ENCODE measurements at regions not wholly inside any gene's neighbourhood (a gene's known extent, or its start where the extent isn't known, plus 50 kb on each side); places are given as distances from the start of the nearest gene placed in this dataset.
"Not testable (repeated sequence)": the region's sequence is repeated elsewhere in the genome, so short reads cannot be mapped to it uniquely, and the experiment has no call there.

GRCh38 chr5:152649609-152650008 lies 244.5 kb upstream of the NMUR2 start:
- DNase-seq (no peak), ATAC-seq (no peak)
- TF ChIP-seq, protein P1, sequence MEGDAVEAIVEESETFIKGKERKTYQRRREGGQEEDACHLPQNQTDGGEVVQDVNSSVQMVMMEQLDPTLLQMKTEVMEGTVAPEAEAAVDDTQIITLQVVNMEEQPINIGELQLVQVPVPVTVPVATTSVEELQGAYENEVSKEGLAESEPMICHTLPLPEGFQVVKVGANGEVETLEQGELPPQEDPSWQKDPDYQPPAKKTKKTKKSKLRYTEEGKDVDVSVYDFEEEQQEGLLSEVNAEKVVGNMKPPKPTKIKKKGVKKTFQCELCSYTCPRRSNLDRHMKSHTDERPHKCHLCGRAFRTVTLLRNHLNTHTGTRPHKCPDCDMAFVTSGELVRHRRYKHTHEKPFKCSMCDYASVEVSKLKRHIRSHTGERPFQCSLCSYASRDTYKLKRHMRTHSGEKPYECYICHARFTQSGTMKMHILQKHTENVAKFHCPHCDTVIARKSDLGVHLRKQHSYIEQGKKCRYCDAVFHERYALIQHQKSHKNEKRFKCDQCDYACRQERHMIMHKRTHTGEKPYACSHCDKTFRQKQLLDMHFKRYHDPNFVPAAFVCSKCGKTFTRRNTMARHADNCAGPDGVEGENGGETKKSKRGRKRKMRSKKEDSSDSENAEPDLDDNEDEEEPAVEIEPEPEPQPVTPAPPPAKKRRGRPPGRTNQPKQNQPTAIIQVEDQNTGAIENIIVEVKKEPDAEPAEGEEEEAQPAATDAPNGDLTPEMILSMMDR (IDR thresholded peaks at IDR 0.05), result no peak
- Histone ChIP-seq H3K27me3 (ENCODE audit: low read depth) (no peaks in the 10 kb centered on the region), H3K4me3 (no peak overlapping the region), H3K36me3 (no peaks in the 10 kb centered on the region), H3K27ac (no peak overlapping the region), H3K9me3 (no peaks in the 10 kb centered on the region), H3K4me1 (no peaks in the 10 kb centered on the region)
- intact Hi-C loops (cut with DNase I), result no loop called here

GRCh38 chr5:152650413-152650812 lies 245.3 kb upstream of the NMUR2 start:
- TF ChIP-seq, protein P1 (IDR thresholded peaks at IDR 0.05), result no peak

GRCh38 chr5:152659470-152659869 lies 254.4 kb upstream of the NMUR2 start:
- H3K4me3 ChIP-seq; DNase-seq; ATAC-seq; H3K27me3 ChIP-seq (ENCODE audit: low read depth); H3K4me1 ChIP-seq; H3K27ac ChIP-seq; H3K9me3 ChIP-seq; H3K36me3 ChIP-seq; intact Hi-C loops (cut with DNase I): not testable (repeated sequence)

More at GRCh38 chr5:152650413-152650812, 245.3 kb upstream of the NMUR2 start:
- Histone ChIP-seq H3K9me3 (no peaks in the 10 kb centered on the region), H3K27me3 (ENCODE audit: low read depth) (no peaks in the 10 kb centered on the region), H3K36me3 (no peaks in the 10 kb centered on the region), H3K4me1 (no peaks in the 10 kb centered on the region), H3K4me3 (no peak overlapping the region), H3K27ac (no peak overlapping the region)
- DNase-seq (no peak), ATAC-seq (no peak)
- intact Hi-C loops (cut with DNase I), result no loop called here

DNA sequence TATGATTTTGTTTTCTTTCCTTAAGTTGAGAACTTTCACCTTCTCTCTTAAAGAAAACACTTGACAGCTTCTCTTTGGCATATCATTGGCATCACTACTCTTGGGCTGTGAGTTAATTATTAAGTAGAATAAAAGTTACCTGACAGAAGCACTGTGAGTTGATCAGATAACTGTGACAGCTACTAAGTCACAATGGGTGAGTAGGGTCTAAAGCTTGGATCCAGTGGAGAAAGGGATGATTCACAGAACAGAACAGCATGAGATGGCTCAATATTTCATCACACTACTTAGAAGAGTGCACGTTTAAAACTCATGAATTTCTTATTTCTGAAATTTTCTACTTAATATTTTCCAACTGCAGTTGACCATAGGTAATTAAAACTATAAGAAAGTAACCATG lies 268.5 kb upstream of the NMUR2 start:
- Histone ChIP-seq H3K4me3 (no peak overlapping the region), H3K9me3 (no peaks in the 10 kb centered on the region), H3K4me1 (no peaks in the 10 kb centered on the region), H3K27me3 (ENCODE audit: low read depth) (no peaks in the 10 kb centered on the region), H3K27ac (no peak overlapping the region), H3K36me3 (no peaks in the 10 kb centered on the region)
- no peak for DNase-seq
- intact Hi-C loops (cut with DNase I), result no loop called here
- no peak for ATAC-seq
- TF ChIP-seq, protein P1 (IDR thresholded peaks at IDR 0.05), result no peak

DNA sequence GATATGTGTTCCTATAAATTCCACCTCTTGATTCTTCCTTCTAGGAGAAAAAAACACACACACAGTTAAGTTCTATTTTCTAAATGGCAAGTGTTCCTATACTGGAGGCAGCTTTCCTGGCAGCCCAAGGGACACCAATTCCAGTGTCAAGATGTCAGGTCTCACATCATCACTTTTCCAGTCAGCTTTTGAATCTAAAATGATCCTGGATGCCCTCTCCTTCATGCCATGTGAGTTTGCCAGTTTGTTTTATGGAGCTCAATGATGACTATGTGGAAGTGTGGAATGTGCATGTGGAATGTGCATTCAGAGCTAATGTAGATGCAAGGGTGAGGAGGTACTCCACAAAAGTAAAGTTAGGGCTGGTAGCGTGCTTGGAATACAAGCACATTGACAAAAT lies 269.3 kb upstream of the NMUR2 start:
- H3K27ac ChIP-seq, result no peak overlapping the region
- no peaks in the 10 kb centered on the region for H3K9me3 ChIP-seq
- intact Hi-C loops (cut with DNase I), result no loop called here
- no peaks in the 10 kb centered on the region for H3K4me1 ChIP-seq
- ATAC-seq (no peak), DNase-seq (no peak)
- H3K4me3 ChIP-seq, result no peak overlapping the region
- H3K36me3 ChIP-seq, result no peaks in the 10 kb centered on the region
- TF ChIP-seq, protein P1 (IDR thresholded peaks at IDR 0.05), result no peak
- H3K27me3 ChIP-seq (ENCODE audit: low read depth), result no peaks in the 10 kb centered on the region

DNA sequence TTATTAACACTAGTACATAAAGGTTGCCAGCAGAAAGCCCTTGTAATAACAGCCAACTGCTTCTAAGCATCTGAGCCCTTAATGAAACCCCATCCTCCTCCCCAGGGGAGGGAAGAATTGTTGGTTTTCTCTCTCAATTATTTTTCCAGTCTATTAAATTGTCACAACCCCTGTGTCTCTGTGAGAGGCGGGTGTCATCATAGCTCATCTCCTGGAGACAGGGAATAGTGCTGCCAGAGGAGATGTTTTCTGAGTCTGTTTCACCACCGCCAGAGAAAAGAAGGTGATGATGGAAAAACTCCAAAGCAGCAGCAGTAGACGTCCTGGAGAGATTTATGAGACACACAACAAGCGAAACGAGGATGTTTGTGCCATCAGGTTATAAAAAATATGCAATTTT lies 271.1 kb upstream of the NMUR2 start:
- Histone ChIP-seq H3K36me3 (no peaks in the 10 kb centered on the region), H3K4me1 (no peaks in the 10 kb centered on the region), H3K27me3 (ENCODE audit: low read depth) (no peaks in the 10 kb centered on the region), H3K4me3 (no peak overlapping the region), H3K27ac (no peak overlapping the region), H3K9me3 (no peaks in the 10 kb centered on the region)
- ATAC-seq (no peak), DNase-seq (no peak)
- intact Hi-C loops (cut with DNase I), result no loop called here
- TF ChIP-seq, protein P1 (IDR thresholded peaks at IDR 0.05), result no peak

Data from lower lobe of right lung (tissue), 2 donors.